B cell (primary cell): ENCODE measurements at regions not wholly inside any gene's neighbourhood (a gene's known extent, or its start where the extent isn't known, plus 50 kb on each side); places are given as distances from the start of the nearest gene placed in this dataset.
"Not testable (repeated sequence)": the region's sequence is repeated elsewhere in the genome, so short reads cannot be mapped to it uniquely, and the experiment has no call there.

Source experiments
- ATAC-seq: fragments of 200-7000 bp; cut with Tn5 transposase; one replicate; pipeline ENCODE4 v1.10.0; 2021; ENCODE audit warnings: low read depth, mild to moderate bottlenecking, moderate number of reproducible peaks, moderate library complexity
- CTCF ChIA-PET: fragments of 350-600 bp; sonication (Branson Sonifier 250); formaldehyde crosslinking; loops from one replicate; lab custom pipeline; 2021; ENCODE audit warnings: antibody characterized with exemption, inconsistent platforms; lab: Charles Lee
- POLR2A ChIA-PET: fragments of 350-600 bp; sonication (Branson Sonifier 250); formaldehyde crosslinking; loops from one replicate; lab custom pipeline; 2021; ENCODE audit warnings: antibody characterized with exemption; lab: Charles Lee
- DNase-seq: peaks from one replicate; pipeline ENCODE4 v3.0.0; 2013
- H2AFZ ChIP-seq: 2 replicates; pipeline ENCODE4 v1.6.1; 2012; ENCODE audit warnings: mild to moderate bottlenecking, low read depth, low read length; ENCODE audit not compliant: insufficient read depth, poor library complexity, severe bottlenecking
- H3K27ac ChIP-seq, 2 donors: 1 replicate in 1 of 2; 2 replicates in 1 of 2; pipeline ENCODE4 v1.5.1; 2012 to 2013; ENCODE audit warnings: low read length in 2 of 2, mild to moderate bottlenecking in 2 of 2, moderate library complexity in 1 of 2
- H3K27me3 ChIP-seq, 4 experiments: fragments of 200-600 bp in 1 of 4; sonication (generic) in 1 of 4; replicated peaks in 1 of 4; 1 replicate in 2 of 4; 2 replicates in 2 of 4; pipeline versions ENCODE4 v1.6.1 to v1.7.0; 2013 to 2016; ENCODE audit warnings: low read length in 3 of 4, mild to moderate bottlenecking in 2 of 4, mixed read lengths in 1 of 4, moderate library complexity in 1 of 4; ENCODE audit not compliant: insufficient read depth in 4 of 4, control insufficient read depth in 3 of 4; ENCODE audit errors: control extremely low read depth in 1 of 4
- H3K36me3 ChIP-seq, 2 experiments: replicated peaks in 1 of 2; 1 replicate in 1 of 2; 2 replicates in 1 of 2; pipeline versions ENCODE4 v1.6.1 to v1.7.1; 2013; ENCODE audit warnings: low read length in 1 of 2; ENCODE audit not compliant: insufficient read depth in 2 of 2, control insufficient read depth in 1 of 2; ENCODE audit errors: control extremely low read depth in 1 of 2, extremely low read depth in 1 of 2
- H3K4me1 ChIP-seq, 2 donors: fragments of 200-600 bp in 1 of 2; sonication (generic) in 1 of 2; 1 replicate in 1 of 2; 2 replicates in 1 of 2; pipeline versions ENCODE4 v1.5.1 to v1.6.1; 2013 to 2017; ENCODE audit warnings: low read length in 2 of 2; ENCODE audit not compliant: control insufficient read depth in 2 of 2, insufficient read depth in 2 of 2
- H3K4me2 ChIP-seq: replicated peaks from 2 replicates; pipeline ENCODE3; 2012; ENCODE audit warnings: mild to moderate bottlenecking, low read depth, low read length; ENCODE audit not compliant: poor library complexity, severe bottlenecking
- H3K4me3 ChIP-seq, 5 experiments: fragments of 200-600 bp in 1 of 5; sonication (generic) in 1 of 5; 1 replicate in 3 of 5; 2 replicates in 2 of 5; pipeline versions ENCODE4 v1.5.1 to v1.7.0; 2011 to 2016; ENCODE audit warnings: low read length in 4 of 5, mild to moderate bottlenecking in 4 of 5, low read depth in 2 of 5, control low read depth in 1 of 5, moderate library complexity in 1 of 5; ENCODE audit not compliant: insufficient read depth in 1 of 5; ENCODE audit errors: control extremely low read depth in 1 of 5, extremely low read depth in 1 of 5
- H3K79me2 ChIP-seq: fragments of 200-600 bp; sonication (generic); one replicate; pipeline ENCODE4 v1.6.0; 2016; ENCODE audit warnings: low read length; ENCODE audit not compliant: control insufficient read depth, insufficient read depth
- H3K9ac ChIP-seq: fragments of 200-600 bp; sonication (generic); 2 replicates; pipeline ENCODE4 v1.6.1; 2017; ENCODE audit warnings: mild to moderate bottlenecking, low read length, moderate library complexity
- H3K9me3 ChIP-seq, 3 donors: one replicate each; pipeline versions ENCODE4 v1.6.1 to v1.7.1; 2013; ENCODE audit warnings: low read length in 2 of 3; ENCODE audit not compliant: control insufficient read depth in 2 of 3, insufficient read depth in 1 of 3; ENCODE audit errors: control extremely low read depth in 1 of 3
- H4K20me1 ChIP-seq: 2 replicates; pipeline ENCODE4 v1.6.0; 2012; ENCODE audit warnings: mild to moderate bottlenecking, low read length; ENCODE audit not compliant: insufficient read depth, control insufficient read depth, poor library complexity, severe bottlenecking
- H3K27ac Mint-ChIP-seq: one replicate; pipeline ENCODE4 v1.8.0; 2021; ENCODE audit warnings: mixed read lengths
- H3K27me3 Mint-ChIP-seq: one replicate; pipeline ENCODE4 v1.8.0; 2021; ENCODE audit warnings: mixed read lengths
- H3K4me1 Mint-ChIP-seq: one replicate; pipeline ENCODE4 v1.8.0; 2021; ENCODE audit warnings: mixed read lengths
- H3K4me3 Mint-ChIP-seq: one replicate; pipeline ENCODE4 v1.8.0; 2021; ENCODE audit warnings: mixed read lengths
- H3K9me3 Mint-ChIP-seq: one replicate; pipeline ENCODE4 v1.8.0; 2022; ENCODE audit warnings: mixed read lengths; ENCODE audit not compliant: insufficient read depth
- CTCF ChIP-seq: fragments of 200-600 bp; IDR thresholded peaks from one replicate; pipeline ENCODE4 v1.8.0; 2022; ENCODE audit warnings: antibody characterized with exemption, mild to moderate bottlenecking
- EZH2 ChIP-seq: IDR thresholded peaks from 2 replicates; pipeline ENCODE4 v1.6.1; 2012; ENCODE audit warnings: borderline replicate concordance, low read depth, mild to moderate bottlenecking, moderate library complexity, low read length; ENCODE audit not compliant: insufficient read depth, poor library complexity, severe bottlenecking
- WGBS: methylation state at CpG from one replicate; pipeline ENCODE4 v1.1.5; 2013; ENCODE audit warnings: missing lambda C conversion rate; ENCODE audit not compliant: insufficient coverage; 5-methylcytosine and 5-hydroxymethylcytosine counted together
- intact Hi-C: fragments of 100-400 bp; cut with micrococcal nuclease; formaldehyde crosslinking; loops from one replicate; pipeline ENCODE4 v1.10.0; 2022

GRCh38 chr2:117379928-117380327, 434.6 kb upstream of the DDX18 start:
- ChIA-PET CTCF (no interaction called here), POLR2A (no interaction called here)
- Histone ChIP-seq H3K9me3 (peaks cover 0 to 4% (median 0%) of the 10 kb centered on the region in 3 donors), H3K36me3 (no peaks in the 10 kb centered on the region), H3K79me2 (no peaks in the 10 kb centered on the region), H3K4me3 (no peak overlapping the region), H4K20me1 (no peaks in the 10 kb centered on the region), H3K4me1 (no peaks in the 10 kb centered on the region), H2AFZ (no peak overlapping the region), H3K9ac (no peak overlapping the region), H3K27ac (no peak overlapping the region), H3K4me2 (no peak overlapping the region), H3K27me3 (no peaks in the 10 kb centered on the region)
- no peak overlapping the region for H3K4me3 Mint-ChIP-seq
- peaks cover 4% of the 10 kb centered on the region for H3K9me3 Mint-ChIP-seq
- no peaks in the 10 kb centered on the region for H3K4me1 Mint-ChIP-seq
- H3K27ac Mint-ChIP-seq: no peak overlapping the region
- WGBS: 96% methylated on average over 4 of the region's 4 CpGs
- intact Hi-C loops: no loop called here
- ATAC-seq (no peak), DNase-seq (no peak)
- H3K27me3 Mint-ChIP-seq: no peaks in the 10 kb centered on the region
- TF ChIP-seq EZH2 (no peak), CTCF (no peak)

GRCh38 chr2:117383997-117384396, 430.5 kb upstream of the DDX18 start:
- H3K4me3 ChIP-seq, H3K4me3 Mint-ChIP-seq, H3K4me1 Mint-ChIP-seq, H3K79me2 ChIP-seq, H3K9me3 Mint-ChIP-seq, POLR2A ChIA-PET, ATAC-seq, H3K27ac ChIP-seq, intact Hi-C loops, H4K20me1 ChIP-seq, H2AFZ ChIP-seq, H3K9ac ChIP-seq, H3K36me3 ChIP-seq, H3K9me3 ChIP-seq, H3K27me3 Mint-ChIP-seq, H3K27ac Mint-ChIP-seq, H3K4me2 ChIP-seq, H3K27me3 ChIP-seq, H3K4me1 ChIP-seq, DNase-seq, CTCF ChIA-PET: not testable (repeated sequence)
- WGBS: 96% methylated on average over 12 of the region's 12 CpGs
